NCI-H526 treated with DMSO at 0.1 percent for 48 hours (cell line): ENCODE measurements at regions not wholly inside any gene's neighbourhood (a gene's known extent, or its start where the extent isn't known, plus 50 kb on each side); places are given as distances from the start of the nearest gene placed in this dataset.

Experiments
- DNase-seq: peaks from one replicate; lab custom pipeline; 2025; lab: John Stamatoyannopoulos, UW

- no peak for DNase-seq
Measured at GRCh38 chr11:33616552-33616951, 84.1 kb downstream of the C11orf91 start.

- DNase-seq: no peak
Measured at GRCh38 chr11:33615751-33616150, 84.9 kb downstream of the C11orf91 start.

DNA sequence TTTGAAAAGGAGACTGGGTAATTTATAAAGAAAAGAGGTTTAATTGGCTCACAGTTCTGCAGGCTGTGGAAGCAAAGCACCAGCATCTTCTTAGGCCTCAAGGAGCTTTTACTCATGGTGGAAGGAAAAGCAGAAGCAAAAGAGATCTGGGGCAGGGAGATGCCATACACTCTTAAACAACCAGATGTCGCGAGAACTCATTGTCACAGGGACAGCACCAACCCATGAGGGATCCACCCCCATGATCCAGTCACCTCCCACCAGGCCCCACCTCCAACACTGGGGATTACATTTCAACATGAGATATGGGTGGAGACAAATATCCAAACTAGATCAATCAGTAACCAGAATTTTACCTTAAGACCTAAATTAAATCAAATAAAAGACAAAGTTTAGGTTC, 87.2 kb downstream of the C11orf91 start:
- no peak for DNase-seq

- DNase-seq: no peak
Measured at GRCh38 chr11:33610903-33611302, 89.7 kb downstream of the C11orf91 start.

DNA sequence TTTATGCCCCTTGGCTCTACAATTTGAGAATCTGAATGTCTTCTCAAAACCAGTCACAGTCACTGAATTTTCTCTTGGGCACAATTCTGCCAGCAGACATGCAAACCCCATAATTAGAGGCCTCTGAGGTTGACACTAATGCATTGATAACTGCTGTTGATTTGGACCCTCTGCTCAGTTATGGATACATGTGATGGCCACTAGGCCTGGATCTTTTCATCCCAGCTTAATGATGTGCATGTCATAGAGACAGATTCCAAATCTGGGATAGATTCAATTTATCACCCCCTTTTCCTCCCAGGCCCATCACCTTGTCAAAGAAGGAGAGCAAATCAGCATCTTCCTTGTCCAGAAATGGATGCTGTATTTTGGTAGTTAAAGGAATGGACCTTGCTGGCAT, 92.2 kb downstream of the C11orf91 start:
- no peak for DNase-seq

DNA sequence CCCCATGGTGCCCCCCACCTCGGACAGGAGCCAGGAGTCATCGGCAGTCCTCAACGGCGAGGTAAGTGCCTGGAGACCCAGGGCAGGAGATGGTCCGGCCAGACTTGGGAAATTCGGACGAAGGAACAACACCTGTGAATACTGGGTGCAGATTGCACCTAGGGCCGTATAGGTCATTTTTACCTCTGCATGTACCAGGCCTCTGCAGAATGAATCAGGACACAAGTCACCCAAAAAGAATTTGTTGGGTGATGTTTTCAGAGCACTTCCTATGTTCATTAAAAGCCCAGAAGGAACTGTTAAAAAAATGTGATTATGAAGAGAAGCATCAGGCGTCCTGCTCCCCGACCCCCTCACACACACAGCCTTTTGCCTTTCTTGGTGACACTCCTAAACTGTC, 93.9 kb downstream of the C11orf91 start:
- no peak for DNase-seq

GRCh38 chr11:33605703-33606102, 94.9 kb downstream of the C11orf91 start:
- no peak for DNase-seq

GRCh38 chr11:33598426-33599069, 102.1 kb downstream of the C11orf91 start:
- peak; percentile 19 for DNase-seq

DNA sequence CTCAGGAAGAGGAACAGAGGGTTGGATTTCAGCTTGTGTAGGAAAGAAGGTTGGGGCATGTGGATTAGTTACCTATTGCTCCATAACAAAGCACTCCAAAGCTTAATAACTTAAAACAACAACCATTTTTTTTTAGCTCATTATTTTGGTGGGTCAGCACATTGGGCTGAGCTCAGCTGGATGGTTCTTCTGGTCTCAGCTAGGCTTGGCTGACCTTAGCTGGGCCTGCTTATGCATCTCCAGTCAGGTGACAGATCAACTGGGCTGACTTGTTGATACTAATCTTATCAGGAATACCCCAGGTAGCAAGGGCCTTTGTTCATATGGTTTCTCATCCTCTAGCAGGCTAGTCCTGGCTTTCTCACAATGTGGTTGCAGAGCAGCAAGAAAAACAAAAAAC, 106.4 kb downstream of the C11orf91 start:
- DNase-seq: no peak

GRCh38 chr11:33590441-33590840, 110.2 kb downstream of the C11orf91 start:
- no peak for DNase-seq

- no peak for DNase-seq
Measured at GRCh38 chr11:33588056-33588455, 112.6 kb downstream of the C11orf91 start.

- no peak for DNase-seq
Measured at GRCh38 chr11:33585586-33586209, 114.9 kb downstream of the C11orf91 start.

DNA sequence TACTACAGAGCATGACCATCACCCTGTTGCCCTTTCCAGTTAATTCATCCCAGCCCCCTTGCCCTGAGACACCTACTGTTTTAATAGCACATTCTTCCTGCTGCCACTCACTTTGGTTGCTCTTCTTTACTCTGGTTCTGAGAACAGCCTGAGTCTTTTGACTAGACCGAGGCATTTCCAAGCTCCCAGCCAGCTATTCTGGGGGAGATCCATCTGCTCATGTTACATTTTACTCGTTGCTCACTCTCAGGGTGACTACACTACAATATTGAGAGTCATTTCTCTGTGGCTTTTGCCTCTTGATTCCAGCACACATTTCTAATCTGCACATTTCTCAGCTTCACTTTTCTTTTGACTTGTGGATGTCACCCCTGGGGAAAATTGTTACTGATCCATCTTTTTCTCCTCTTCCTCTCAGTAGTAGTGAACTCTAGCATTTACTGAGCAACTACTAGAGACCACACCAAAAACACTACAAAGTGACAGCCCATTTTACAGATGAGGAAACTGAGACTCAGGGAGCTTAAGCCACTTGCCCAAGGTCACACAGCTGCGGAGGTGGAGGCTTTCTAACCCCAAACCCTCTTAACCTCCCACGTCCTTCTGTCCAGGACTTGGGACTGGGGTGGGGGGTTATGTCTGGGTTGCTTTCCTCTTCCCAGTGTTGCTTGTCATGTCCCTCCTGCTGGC, 117.8 kb downstream of the C11orf91 start:
- DNase-seq: no peak

GRCh38 chr11:33579101-33579500, 121.5 kb downstream of the C11orf91 start:
- DNase-seq: no peak

- DNase-seq: no peak
Measured at GRCh38 chr11:33577204-33577603, 123.4 kb downstream of the C11orf91 start.

DNA sequence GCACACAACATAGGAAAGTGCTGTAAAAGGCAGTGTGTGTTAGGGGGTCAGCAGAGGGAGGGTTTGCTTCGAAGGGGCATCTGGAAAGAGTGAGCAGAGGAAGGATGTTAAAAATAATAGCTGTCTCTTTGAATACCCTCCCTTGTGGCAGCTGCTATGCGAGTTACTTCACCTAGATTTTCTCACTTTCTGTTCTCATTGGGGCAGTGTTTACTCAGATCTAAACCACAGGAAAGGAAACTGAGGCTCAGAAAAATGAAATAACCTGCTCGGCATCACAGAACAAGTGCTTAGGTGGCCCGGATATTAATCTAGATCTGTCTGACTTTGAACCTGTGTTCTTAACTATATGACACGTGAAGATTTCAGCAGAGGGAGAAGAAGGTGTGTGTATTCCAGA, 125.3 kb downstream of the C11orf91 start:
- no peak for DNase-seq

DNA sequence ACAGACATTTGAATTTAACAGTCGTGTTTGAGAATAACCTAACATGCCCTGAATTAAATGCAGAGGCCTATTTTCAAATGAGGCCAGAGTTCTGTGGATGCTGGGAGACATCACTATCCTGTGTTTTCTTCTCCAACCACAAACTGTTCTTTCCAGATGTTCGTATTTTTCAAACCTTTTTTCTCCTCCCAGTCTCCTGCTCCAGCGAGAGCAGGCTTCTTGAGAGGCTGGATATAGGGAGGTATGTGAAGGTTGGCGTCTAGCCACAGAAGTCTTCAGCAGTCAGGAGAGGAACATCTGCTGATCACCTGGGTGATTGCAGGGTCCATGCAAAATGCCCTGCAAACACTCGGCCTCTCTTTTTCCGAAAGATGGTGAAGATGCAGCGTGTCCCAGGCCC, 126.3 kb downstream of the C11orf91 start:
- no peak for DNase-seq

- no peak for DNase-seq
Measured at GRCh38 chr11:33569333-33569732, 131.3 kb downstream of the C11orf91 start.

- no peak for DNase-seq
Measured at GRCh38 chr11:33567004-33567403, 133.6 kb downstream of the C11orf91 start.

DNA sequence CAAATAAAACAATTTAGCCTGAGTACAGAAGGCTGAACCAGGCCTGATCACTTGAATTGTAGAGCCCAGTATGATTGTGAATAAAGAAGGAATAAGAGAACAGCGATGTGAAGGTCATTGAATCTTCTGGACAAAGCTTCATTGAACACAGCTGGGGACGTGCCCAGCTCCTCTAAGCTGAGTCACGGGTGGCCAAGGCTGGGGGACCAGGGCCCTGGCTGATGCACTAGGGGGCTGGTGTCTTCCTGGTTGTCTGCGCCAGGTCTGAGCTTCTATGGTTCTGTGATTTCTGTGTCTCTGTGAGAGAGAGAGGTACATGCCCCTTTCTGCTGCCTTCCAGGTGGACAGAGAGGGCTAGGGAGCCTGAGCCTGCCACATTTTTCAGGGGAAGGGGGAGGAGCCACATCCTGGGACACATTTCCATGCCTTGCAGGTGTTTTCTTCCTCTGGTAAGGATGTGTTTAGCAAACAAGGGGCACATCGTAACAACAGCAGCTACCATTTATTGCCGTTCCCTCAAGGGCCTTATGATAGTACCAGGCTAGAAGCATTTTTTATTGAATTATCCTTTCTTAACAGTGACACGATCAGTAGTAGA, 135.7 kb downstream of the C11orf91 start:
- no peak for DNase-seq

GRCh38 chr11:33560729-33561128, 139.9 kb downstream of the C11orf91 start:
- DNase-seq: no peak

DNA sequence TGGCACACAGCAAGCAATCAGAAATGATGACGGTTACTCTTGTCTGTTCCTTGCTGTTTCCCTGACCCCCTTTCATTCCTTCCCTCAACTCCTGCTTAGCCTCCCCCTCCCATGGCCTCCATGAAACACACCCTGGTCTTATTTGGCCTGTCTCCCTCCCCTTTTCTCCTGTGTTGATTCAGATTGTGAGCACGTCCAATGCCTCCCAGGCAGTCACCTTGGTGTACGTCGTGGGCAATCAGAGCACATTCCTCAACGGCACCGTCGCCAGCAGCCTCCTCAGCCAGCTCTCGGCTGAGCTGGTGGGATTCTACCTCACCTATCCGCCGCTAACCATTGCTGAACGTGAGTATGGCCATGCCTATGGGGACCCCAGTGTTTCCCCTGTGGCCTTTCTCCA, 141.1 kb downstream of the C11orf91 start:
- DNase-seq: no peak

- DNase-seq: no peak
Measured at GRCh38 chr11:33558097-33558496, 142.5 kb downstream of the C11orf91 start.
